H1 (cell line): ENCODE measurements at regions not wholly inside any gene's neighbourhood (a gene's known extent, or its start where the extent isn't known, plus 50 kb on each side); places are given as distances from the start of the nearest gene placed in this dataset.

Source experiments
- CTCF ChIA-PET: fragments of 300-600 bp; sonication (Branson Sonifier 250); formaldehyde crosslinking; loops from one replicate; lab custom pipeline; 2021; ENCODE audit not compliant: partially characterized antibody; lab: Charles Lee
- POLR2A ChIA-PET: fragments of 300-600 bp; sonication (Branson Sonifier 250); formaldehyde crosslinking; loops from one replicate; lab custom pipeline; 2021; ENCODE audit warnings: inconsistent platforms; ENCODE audit not compliant: partially characterized antibody; lab: Charles Lee
- DNase-seq, 2 experiments: peaks; one replicate each; pipeline versions ENCODE4 v3.0.0 to v3.0.0-alpha.2; 2010 to 2022; ENCODE audit warnings: low spot score in 2 of 2, low read depth in 1 of 2, mixed read lengths in 1 of 2
- FAIRE-seq: peaks from 2 replicates; lab custom pipeline; 2011; peaks lifted over from hg19 to GRCh38; lab: Jason Lieb, UNC
- H2AFZ ChIP-seq: 2 replicates; pipeline ENCODE4 v1.8.1; 2012; ENCODE audit warnings: low read length, inconsistent platforms
- H2AK5ac ChIP-seq: 2 replicates; pipeline ENCODE4 v1.6.1; 2013; ENCODE audit warnings: low read depth, low read length
- H2BK120ac ChIP-seq: replicated peaks from 2 replicates; pipeline ENCODE3; 2013; ENCODE audit warnings: low read depth, low read length, inconsistent platforms
- H2BK12ac ChIP-seq: 2 replicates; pipeline ENCODE4 v1.6.1; 2013; ENCODE audit warnings: low read depth, low read length
- H2BK15ac ChIP-seq: 2 replicates; pipeline ENCODE4 v1.6.1; 2013; ENCODE audit warnings: low read length
- H2BK20ac ChIP-seq: 2 replicates; pipeline ENCODE4 v1.6.1; 2013; ENCODE audit warnings: low read length
- H2BK5ac ChIP-seq: 2 replicates; pipeline ENCODE4 v1.6.1; 2013; ENCODE audit warnings: low read depth, low read length
- H3K14ac ChIP-seq: 2 replicates; pipeline ENCODE4 v1.6.1; 2013; ENCODE audit warnings: inconsistent platforms; ENCODE audit not compliant: insufficient read length
- H3K18ac ChIP-seq: 2 replicates; pipeline ENCODE4 v1.6.1; 2013; ENCODE audit warnings: low read length; ENCODE audit errors: extremely low read depth
- H3K23ac ChIP-seq: 2 replicates; pipeline ENCODE4 v1.6.1; 2013; ENCODE audit warnings: inconsistent platforms; ENCODE audit not compliant: insufficient read length
- H3K23me2 ChIP-seq: 2 replicates; pipeline ENCODE4 v1.6.1; 2013; ENCODE audit warnings: low read depth, low read length
- H3K27ac ChIP-seq: 2 replicates; pipeline ENCODE4 v1.6.1; 2011; ENCODE audit warnings: low read depth, low read length, inconsistent platforms
- H3K27me3 ChIP-seq, 4 experiments: replicated peaks in 1 of 4; 1 replicate in 1 of 4; 2 replicates in 3 of 4; pipeline versions ENCODE4 v1.6.1 to v1.8.1; 2011 to 2013; ENCODE audit warnings: low read length in 3 of 4, mild to moderate bottlenecking in 3 of 4, inconsistent platforms in 2 of 4, mixed read lengths in 2 of 4, moderate library complexity in 1 of 4; ENCODE audit not compliant: control insufficient read depth in 3 of 4, insufficient read depth in 3 of 4; ENCODE audit errors: extremely low read depth in 1 of 4
- H3K36me3 ChIP-seq, 4 experiments: 2 replicates each; pipeline versions ENCODE4 v1.6.1 to v1.8.1; 2011 to 2013; ENCODE audit warnings: mild to moderate bottlenecking in 4 of 4, low read length in 3 of 4, moderate library complexity in 2 of 4, control low read depth in 1 of 4, inconsistent platforms in 1 of 4; ENCODE audit not compliant: insufficient read depth in 4 of 4, control insufficient read depth in 2 of 4
- H3K4ac ChIP-seq: replicated peaks from 2 replicates; pipeline ENCODE3; 2013; ENCODE audit warnings: low read length, low read depth, mixed read lengths, inconsistent platforms; ENCODE audit not compliant: insufficient read length
- H3K4me1 ChIP-seq, 4 experiments: replicated peaks in 1 of 4; 1 replicate in 1 of 4; 2 replicates in 3 of 4; pipeline versions ENCODE4 v1.6.1 to v1.8.1; 2011 to 2013; ENCODE audit warnings: low read length in 3 of 4, inconsistent platforms in 2 of 4, mixed read lengths in 1 of 4; ENCODE audit not compliant: insufficient read depth in 4 of 4, control insufficient read depth in 3 of 4
- H3K4me2 ChIP-seq, 2 experiments: 2 replicates each; pipeline versions ENCODE4 v1.6.1 to v1.8.1; 2011 to 2013; ENCODE audit warnings: low read depth in 2 of 2, low read length in 2 of 2, control low read depth in 1 of 2, inconsistent platforms in 1 of 2, mild to moderate bottlenecking in 1 of 2; ENCODE audit not compliant: insufficient read depth in 1 of 2
- H3K4me3 ChIP-seq, 4 experiments: fragments of 200-600, 300-600 bp in 1 of 4; sonication (generic), shearing (Covaris generic), sonication (Bioruptor Twin) in 1 of 4; 2 replicates each; pipeline versions ENCODE4 v1.5.1 to v1.8.1; 2011 to 2016; ENCODE audit warnings: low read length in 4 of 4, low read depth in 3 of 4, control low read depth in 2 of 4, inconsistent platforms in 2 of 4, mild to moderate bottlenecking in 2 of 4, mixed read lengths in 1 of 4, moderate library complexity in 1 of 4; ENCODE audit not compliant: insufficient read depth in 2 of 4; ENCODE audit errors: extremely low read depth in 1 of 4
- H3K56ac ChIP-seq: replicated peaks from 2 replicates; pipeline ENCODE3; 2013; ENCODE audit warnings: low read depth, mild to moderate bottlenecking, mixed read lengths, low read length, inconsistent platforms; ENCODE audit not compliant: insufficient read length
- H3K79me1 ChIP-seq: 2 replicates; pipeline ENCODE4 v1.6.1; 2013; ENCODE audit warnings: low read depth, low read length, control low read depth
- H3K79me2 ChIP-seq, 2 experiments: 2 replicates each; pipeline versions ENCODE4 v1.6.1 to v1.8.1; 2012 to 2013; ENCODE audit warnings: low read length in 2 of 2, mild to moderate bottlenecking in 2 of 2, inconsistent platforms in 1 of 2; ENCODE audit not compliant: insufficient read depth in 2 of 2, control insufficient read depth in 1 of 2
- H3K9ac ChIP-seq, 4 experiments: replicated peaks in 1 of 4; 1 replicate in 1 of 4; 2 replicates in 3 of 4; pipeline versions ENCODE4 v1.6.1 to v1.8.1; 2011 to 2013; ENCODE audit warnings: low read depth in 3 of 4, low read length in 3 of 4, control low read depth in 2 of 4, mild to moderate bottlenecking in 2 of 4, moderate library complexity in 2 of 4, inconsistent platforms in 1 of 4; ENCODE audit errors: extremely low read depth in 1 of 4
- H3K9me3 ChIP-seq, 2 experiments: 2 replicates each; pipeline versions ENCODE4 v1.6.1 to v1.8.1; 2012 to 2013; ENCODE audit warnings: mild to moderate bottlenecking in 2 of 2, moderate library complexity in 2 of 2, control low read depth in 1 of 2, inconsistent platforms in 1 of 2, low read depth in 1 of 2, low read length in 1 of 2, mixed read lengths in 1 of 2; ENCODE audit not compliant: insufficient read depth in 2 of 2
- H4K20me1 ChIP-seq, 2 experiments: replicated peaks in 1 of 2; 2 replicates each; pipeline versions ENCODE3 to v1.8.1; 2011 to 2013; ENCODE audit warnings: inconsistent platforms in 2 of 2, low read length in 2 of 2, mild to moderate bottlenecking in 1 of 2; ENCODE audit not compliant: insufficient read depth in 2 of 2, control insufficient read depth in 1 of 2
- H4K5ac ChIP-seq: 2 replicates; pipeline ENCODE4 v1.6.1; 2013; ENCODE audit warnings: low read length, low read depth, mixed read lengths, inconsistent platforms; ENCODE audit not compliant: insufficient read length
- H4K8ac ChIP-seq: 2 replicates; pipeline ENCODE4 v1.8.0; 2013; ENCODE audit warnings: mild to moderate bottlenecking, moderate library complexity, low read length, inconsistent platforms; ENCODE audit not compliant: insufficient read depth; ENCODE audit errors: extremely low read depth
- H4K91ac ChIP-seq: replicated peaks from 2 replicates; pipeline ENCODE3; 2013; ENCODE audit warnings: low read length, mixed read lengths, inconsistent platforms; ENCODE audit not compliant: insufficient read length
- KDM1A ChIP-seq: fragments of 200-600, 300-600 bp; sonication (generic); IDR thresholded peaks from 2 replicates; pipeline ENCODE4 v1.7.1; 2016; ENCODE audit warnings: mild to moderate bottlenecking, low read length, borderline replicate concordance
- RAD21 ChIP-seq, 2 experiments: IDR thresholded peaks in 1 of 2; conservative IDR thresholded peaks in 1 of 2; 2 replicates each; pipeline ENCODE4 v1.6.1; 2011; ENCODE audit warnings: low read depth in 2 of 2, low read length in 2 of 2, improper control_type of control experiment in 1 of 2, inconsistent platforms in 1 of 2, mild to moderate bottlenecking in 1 of 2, moderate library complexity in 1 of 2
- WGBS, 2 experiments: shearing (Covaris generic) in 1 of 2; methylation state at CpG; one replicate each; pipeline versions ENCODE4 v1.1.6 to v1.1.7; 2013 to 2015; ENCODE audit warnings: low lambda C conversion rate in 2 of 2, mixed read lengths in 2 of 2, inconsistent platforms in 1 of 2, low coverage in 1 of 2, missing lambda C conversion rate in 1 of 2; ENCODE audit not compliant: insufficient replicate concordance in 2 of 2, insufficient coverage in 1 of 2, insufficient read length in 1 of 2; ENCODE audit errors: extremely low coverage in 1 of 2, missing lambda C conversion rate in 1 of 2; 5-methylcytosine and 5-hydroxymethylcytosine counted together
- TF ChIP-seq, protein P1 (sequence below), 3 experiments: IDR thresholded peaks; 1 replicate in 2 of 3; 2 replicates in 1 of 3; pipeline versions ENCODE4 v1.5.1 to v1.6.1; 2011; ENCODE audit warnings: low read length in 3 of 3, mild to moderate bottlenecking in 3 of 3, inconsistent platforms in 2 of 3, low read depth in 1 of 3, moderate library complexity in 1 of 3; ENCODE audit not compliant: insufficient read depth in 1 of 3; ENCODE audit errors: control extremely low read depth in 1 of 3

DNA sequence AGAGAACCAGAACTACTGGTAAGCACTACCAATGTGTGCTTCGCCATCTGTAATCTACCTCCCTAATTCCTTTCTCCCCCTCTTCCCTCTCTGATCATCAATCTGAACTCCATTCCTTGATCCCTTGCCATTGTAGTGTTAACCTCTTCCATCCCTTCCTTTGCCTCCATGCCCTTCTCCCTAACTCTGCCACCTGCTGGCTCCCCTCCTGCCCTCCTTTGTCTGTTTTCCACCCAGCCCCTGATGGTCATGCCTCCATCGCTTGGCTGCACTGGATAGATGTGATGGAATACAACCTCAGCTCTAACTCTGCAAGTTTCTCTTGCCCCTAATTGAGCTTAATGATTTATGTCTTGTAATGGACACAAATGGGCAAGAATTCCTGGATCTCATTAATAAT is 108.2 kb upstream of the ASIC2 start:
- POLR2A ChIA-PET = no interaction called here
- Histone ChIP-seq H2BK15ac (no peak overlapping the region), H3K18ac (no peak overlapping the region), H3K4me1 (no peaks in the 10 kb centered on the region), H4K20me1 (no peaks in the 10 kb centered on the region), H3K4ac (no peak overlapping the region), H3K23ac (no peak overlapping the region), H3K36me3 (no peaks in the 10 kb centered on the region), H2BK20ac (no peak overlapping the region), H3K27ac (no peak overlapping the region), H3K23me2 (no peaks in the 10 kb centered on the region; the same call in 1 of the 2 replicates)
- DNase-seq = no peak
- TF ChIP-seq RAD21 (IDR thresholded peaks at IDR 0.05 in 1 of 2, conservative IDR thresholded peaks at IDR 0.05 in 1 of 2; ENCODE audit: low read depth in 2 of 2, low read length in 2 of 2) (peak; percentile 19 to 23; a peak in 2 of 4 replicates), KDM1A (no peak)
- TF ChIP-seq, protein P1, sequence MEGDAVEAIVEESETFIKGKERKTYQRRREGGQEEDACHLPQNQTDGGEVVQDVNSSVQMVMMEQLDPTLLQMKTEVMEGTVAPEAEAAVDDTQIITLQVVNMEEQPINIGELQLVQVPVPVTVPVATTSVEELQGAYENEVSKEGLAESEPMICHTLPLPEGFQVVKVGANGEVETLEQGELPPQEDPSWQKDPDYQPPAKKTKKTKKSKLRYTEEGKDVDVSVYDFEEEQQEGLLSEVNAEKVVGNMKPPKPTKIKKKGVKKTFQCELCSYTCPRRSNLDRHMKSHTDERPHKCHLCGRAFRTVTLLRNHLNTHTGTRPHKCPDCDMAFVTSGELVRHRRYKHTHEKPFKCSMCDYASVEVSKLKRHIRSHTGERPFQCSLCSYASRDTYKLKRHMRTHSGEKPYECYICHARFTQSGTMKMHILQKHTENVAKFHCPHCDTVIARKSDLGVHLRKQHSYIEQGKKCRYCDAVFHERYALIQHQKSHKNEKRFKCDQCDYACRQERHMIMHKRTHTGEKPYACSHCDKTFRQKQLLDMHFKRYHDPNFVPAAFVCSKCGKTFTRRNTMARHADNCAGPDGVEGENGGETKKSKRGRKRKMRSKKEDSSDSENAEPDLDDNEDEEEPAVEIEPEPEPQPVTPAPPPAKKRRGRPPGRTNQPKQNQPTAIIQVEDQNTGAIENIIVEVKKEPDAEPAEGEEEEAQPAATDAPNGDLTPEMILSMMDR (IDR thresholded peaks at IDR 0.05; ENCODE audit: control extremely low read depth in 1 of 3, insufficient read depth in 1 of 3, low read depth in 1 of 3, low read length in 3 of 3) = peak in 1 of 3 experiments; percentile 11; a peak in 1 of 4 replicates
- TF ChIP-seq, all 59 proteins: peak for 2
- Histone ChIP-seq H2BK120ac (no peak overlapping the region), H3K4me3 (no peak overlapping the region), H4K8ac (no peak overlapping the region), H3K14ac (no peak overlapping the region), H3K27me3 (0 out of 7 replicates have a peak, but pooled peaks cover 0 to 2% (median 1%) of the 10 kb centered on the region in 4 experiments), H4K5ac (no peak overlapping the region), H3K9me3 (no peaks in the 10 kb centered on the region), H2BK5ac (no peak overlapping the region), H4K91ac (no peak overlapping the region), H3K79me1 (no peaks in the 10 kb centered on the region), H3K79me2 (no peaks in the 10 kb centered on the region), H3K9ac (no peak overlapping the region), H2BK12ac (no peak overlapping the region), H2AFZ (no peak overlapping the region), H3K56ac (no peak overlapping the region), H2AK5ac (no peak overlapping the region), H3K4me2 (no peak overlapping the region)
- CTCF ChIA-PET = interaction anchor here (0.7 to 1.0 kb wide), 4 partner anchors 9 to 117 kb away, joined by 3 read pairs; no protein-coding TSS in a partner anchor
- 94% methylated on average over 2 of the region's 2 CpGs; no CpG with 5 or more reads in 1 of the 2 experiments for WGBS, 2 experiments
- no peak for FAIRE-seq
